Hepatic stellate cell (primary cell): ENCODE measurements at regions not wholly inside any gene's neighbourhood (a gene's known extent, or its start where the extent isn't known, plus 50 kb on each side); places are given as distances from the start of the nearest gene placed in this dataset.

Source experiments
- DNase-seq: peaks from one replicate; pipeline ENCODE4 v3.0.0; 2011; ENCODE audit warnings: low spot score

DNA sequence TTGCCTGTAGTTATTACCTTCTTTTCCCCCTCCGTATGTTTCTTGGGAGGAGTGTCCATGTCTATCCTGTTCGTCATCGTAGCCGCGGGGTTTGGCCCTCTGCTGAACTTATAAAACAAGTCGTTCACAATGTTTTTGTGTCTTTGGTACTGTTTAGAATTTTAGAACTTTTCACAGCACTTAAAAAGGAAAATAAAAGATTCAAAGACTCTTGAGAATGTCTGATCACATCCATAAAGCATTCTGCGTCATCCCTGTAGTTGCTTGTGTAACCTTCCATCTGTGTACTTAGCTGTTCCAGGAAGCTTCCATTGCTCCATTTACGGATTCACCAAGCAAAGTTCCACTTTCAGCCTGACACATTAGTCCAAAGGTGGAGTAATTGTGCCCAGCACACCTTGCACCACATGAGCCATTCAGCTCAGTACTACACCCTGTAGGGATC, 677.1 kb upstream of the NR2F2 start:
- no peak for DNase-seq

DNA sequence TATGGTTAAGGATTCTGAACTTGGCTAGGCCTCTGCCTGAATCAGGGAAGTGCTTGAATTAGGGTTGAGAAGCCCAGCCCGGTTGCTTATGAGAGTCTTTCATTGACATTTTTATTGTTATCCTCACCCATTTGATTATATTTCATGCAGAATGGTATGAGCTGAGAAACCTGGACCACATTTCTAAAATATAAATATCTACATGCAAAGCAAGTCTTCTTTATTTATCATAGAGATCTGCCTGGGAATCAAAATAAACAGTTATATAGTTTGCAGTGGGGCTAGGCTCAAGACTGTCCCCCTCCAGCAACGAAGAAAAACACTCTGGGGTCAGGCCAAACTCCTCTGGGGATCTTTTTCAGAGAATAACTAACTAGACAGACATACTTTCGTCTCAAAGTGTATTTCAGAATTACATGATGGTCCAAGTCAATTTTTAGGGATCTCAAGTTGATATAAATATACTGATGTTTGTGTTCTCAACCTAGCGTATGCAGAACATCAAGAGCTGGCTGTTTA, 675.4 kb upstream of the NR2F2 start:
- no peak for DNase-seq

DNA sequence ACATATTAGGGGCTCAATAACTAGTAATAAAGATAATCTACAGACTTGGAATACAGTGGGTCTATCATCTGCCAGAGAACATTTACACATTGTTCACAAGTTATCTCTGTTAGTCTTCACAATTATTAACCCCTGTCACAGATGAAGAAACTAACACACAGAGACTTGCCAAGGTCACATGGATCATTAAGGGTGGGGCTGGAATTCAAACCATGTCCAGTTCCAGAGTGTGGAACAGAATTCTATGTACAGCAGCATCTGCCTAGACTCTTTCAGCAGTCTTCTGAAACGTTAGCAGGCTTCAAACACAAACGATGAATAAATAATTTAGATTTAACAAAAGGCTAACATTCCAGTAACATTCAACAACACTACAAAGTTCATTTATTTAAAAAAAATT, 673.9 kb upstream of the NR2F2 start:
- no peak for DNase-seq

DNA sequence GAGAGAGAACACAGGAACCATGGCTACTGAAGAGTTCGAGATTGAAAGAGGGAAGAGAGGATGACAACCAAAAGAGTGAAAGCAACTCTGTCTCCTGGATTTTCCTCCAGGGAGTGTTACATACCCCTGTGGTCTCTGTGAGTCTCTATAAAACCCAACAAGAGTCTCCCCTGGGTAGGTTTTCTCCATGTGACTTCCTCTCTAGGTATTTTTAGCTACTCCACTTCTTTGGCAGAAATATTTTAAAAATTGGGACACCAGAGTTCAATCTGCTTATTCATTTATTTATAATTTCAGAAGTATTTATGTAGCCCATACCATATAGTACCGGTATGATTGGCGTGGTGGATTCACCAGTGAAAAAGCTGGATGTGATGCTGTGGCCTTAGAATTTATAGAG, 671.7 kb upstream of the NR2F2 start:
- peak; percentile 12 for DNase-seq

DNA sequence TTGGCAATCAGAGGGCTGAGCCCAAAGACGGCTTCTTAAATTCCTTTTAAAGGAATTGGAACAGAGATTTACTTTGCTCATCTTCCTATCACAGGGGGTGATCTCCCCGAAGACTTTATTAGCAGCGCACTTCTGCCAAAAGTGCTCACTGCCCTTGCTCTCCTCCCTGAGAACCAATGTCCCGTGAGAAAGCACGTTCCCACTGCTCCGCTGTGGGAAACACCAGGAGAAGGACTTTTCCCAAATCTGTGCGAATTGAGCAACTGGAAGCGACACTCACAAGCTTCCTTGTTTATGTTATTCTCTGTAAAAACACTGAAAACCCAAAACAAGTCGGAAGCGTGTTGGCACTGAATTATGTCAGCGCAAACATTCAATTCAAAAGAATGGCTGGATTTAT, 670.8 kb upstream of the NR2F2 start:
- no peak for DNase-seq

DNA sequence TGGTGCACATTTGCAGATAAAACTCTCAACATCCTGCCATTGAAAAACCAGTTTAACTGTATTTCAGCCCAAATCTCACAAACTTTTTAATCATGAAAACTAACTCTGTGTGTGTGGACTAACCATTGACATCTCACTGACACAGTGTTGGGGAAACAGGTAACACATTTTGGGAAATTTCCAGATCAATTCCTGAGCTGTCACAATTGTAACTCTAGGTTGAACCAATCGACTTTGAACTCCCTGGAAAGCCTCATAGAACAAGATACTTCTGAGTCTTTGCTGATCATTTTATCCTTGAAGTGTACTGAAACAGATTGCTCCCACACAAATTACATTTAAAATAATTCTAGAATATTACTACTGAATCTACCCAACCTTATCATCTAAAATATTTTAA, 667.9 kb upstream of the NR2F2 start:
- DNase-seq: no peak

DNA sequence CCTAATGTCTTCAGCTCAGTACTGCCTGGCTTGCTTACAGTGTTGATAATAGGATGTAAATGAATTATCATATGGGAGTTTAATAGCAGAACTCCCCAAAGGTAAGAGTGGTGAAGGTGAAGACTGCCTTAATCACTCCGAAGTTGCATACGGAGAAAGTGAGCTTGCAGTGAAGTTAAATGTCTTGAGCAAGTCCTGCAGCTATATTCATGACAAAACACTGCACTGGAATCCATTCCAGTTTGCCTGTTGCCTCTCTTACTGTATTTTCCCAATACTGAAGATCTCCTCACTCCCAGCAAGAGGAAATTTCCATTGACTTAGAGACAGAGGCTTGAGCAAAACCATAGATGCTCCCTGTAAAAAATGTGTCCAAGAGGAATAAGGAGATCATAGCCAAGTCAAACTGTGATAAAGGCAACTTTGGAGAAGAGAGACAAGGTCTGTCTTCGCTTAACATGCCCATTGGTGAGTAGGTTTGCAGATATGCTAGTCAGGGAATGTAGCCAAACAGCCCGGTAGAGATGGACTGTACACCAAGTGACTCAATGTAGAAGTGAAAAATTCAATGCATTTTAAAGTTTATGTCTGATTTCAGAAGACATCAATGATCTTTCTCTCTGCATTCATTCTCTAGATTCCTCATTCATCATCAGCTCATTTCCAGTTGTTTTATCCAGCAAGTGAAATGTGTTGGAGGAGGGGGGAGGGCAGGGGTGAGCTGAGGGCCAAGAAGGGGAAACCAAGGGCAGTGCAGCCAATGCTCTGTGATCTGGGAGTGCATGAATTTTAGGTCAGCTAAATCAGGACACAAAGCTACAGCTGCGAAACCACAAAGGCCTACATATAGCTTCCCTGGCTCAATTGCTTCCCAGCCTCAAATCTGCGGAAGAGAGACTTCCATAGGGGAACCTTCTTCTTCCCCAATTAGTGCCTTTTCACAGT, 667.1 kb upstream of the NR2F2 start:
- peak; percentile 31 for DNase-seq

DNA sequence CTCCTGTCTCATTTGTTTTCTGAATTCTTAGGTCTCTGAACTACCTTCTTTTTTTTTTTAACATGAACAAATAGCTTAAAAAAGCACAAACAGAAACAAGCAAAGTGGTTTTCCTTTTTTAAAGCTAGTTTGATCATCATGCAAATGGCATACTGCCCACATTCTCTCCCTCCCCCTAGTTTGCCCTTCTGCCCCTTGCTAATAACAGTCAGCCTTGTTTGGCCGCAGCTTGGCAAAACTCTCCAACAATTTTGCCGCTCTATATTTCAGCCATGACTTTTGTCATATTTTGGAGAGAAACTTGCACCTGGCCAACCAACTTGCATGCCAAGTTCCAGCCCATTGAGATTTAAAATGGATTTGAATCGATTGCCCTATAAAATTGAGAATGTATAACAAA, 666.0 kb upstream of the NR2F2 start:
- no peak for DNase-seq

DNA sequence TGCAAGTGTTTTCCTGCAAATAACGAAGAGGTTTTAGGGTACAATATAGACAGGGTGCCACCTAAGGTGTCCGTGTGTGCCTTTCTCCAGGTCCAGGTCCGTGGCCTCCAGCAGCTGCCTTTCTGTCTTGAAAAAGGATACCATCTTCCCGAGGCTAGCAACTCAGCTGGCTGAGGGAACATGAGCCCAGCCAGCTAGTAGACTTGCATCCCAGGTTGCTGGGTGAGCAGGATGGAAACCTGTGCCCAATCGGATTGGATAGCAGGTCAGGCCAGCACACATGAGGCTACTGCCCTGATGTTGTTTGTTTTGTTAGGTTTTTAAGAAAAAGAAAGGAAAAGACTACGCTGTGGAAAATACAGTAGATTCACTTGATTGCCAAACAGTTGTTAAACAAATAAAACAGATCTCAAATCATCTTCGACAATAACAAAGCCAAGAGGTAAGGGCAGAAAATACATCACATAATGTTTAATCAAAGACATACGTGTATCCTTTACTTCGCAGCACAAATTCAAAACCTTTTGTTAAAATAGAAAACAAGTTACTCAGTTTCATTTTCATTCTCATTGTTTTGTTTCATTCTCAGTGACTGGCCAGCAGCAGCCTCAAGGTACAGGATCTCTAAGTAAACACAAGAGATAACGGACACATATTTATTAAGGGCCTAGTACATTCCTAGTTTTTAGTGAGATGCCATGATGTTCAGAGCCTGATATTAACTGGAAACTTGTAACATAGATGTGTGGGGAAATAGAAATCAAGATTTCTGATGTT, 661.2 kb upstream of the NR2F2 start:
- DNase-seq: peak; percentile 14

DNA sequence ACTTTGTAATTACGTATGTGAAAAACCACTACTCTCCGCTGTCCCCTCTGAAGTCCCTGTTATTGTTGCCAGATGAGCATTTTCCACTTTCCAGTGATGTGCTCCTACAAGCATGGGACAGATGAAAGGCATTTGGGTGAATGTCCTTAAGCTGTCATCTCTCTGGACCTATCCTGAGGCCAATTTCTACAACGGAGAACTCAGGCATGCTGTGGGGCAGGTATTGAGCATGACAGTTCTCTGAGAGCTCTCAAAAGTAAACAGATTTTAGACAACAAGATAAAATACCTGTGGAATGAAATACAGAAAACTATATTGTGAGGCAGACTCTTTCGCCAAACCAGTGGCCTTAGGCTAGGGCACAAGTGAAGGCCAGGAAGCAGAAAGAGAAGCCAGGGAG, 656.5 kb upstream of the NR2F2 start:
- no peak for DNase-seq

DNA sequence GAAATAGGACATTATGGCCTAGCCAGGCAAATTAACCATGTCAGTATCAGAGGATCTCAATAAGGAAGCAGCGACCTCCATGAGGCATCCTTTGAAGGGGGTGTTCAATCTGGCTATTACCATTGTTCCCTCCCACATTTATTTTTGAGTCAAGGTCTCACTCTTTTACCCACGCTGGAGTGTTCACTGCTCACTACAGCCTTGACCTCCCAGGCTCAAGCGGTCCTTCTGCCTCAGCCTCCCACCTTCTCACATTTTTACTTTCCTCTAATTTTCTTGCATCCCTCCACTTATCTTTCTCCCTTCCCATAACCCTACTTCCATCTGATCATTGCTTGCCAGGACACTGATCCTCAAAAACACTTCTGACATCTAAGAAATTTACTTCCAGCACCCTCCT, 654.0 kb upstream of the NR2F2 start:
- no peak for DNase-seq

DNA sequence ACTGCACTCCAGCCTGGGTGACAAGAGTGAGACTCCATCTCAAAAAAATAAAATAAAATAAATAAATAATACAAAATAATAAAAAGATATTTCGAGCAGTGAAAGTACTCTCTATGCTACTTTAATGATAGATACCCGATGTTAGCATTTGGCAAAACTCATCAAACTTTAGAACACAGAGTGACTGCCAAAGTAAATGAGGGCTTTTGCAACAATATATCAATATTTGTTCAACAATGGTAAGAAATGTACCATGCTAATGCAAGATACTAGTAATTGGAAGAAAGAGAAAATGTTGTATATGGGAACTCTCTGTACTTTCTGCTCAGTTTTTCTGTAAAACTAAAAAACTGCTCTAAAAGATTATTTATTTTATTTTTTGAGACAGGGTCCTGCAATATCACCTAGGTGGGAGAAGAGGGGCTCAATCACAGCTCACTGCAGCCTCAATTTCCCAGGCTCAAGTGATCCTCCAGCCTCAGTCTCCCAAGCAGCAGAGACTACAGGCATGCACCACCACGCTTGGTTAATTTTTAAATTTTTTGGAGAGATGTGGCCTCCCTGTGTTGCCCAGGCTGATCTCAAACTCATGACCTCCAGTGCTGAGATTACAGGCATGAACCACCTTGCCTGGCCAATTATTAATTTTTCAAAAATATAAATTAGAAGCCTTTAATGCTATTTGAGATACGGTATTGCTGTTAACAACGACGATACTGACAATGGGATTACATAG, 650.5 kb upstream of the NR2F2 start:
- DNase-seq: no peak

DNA sequence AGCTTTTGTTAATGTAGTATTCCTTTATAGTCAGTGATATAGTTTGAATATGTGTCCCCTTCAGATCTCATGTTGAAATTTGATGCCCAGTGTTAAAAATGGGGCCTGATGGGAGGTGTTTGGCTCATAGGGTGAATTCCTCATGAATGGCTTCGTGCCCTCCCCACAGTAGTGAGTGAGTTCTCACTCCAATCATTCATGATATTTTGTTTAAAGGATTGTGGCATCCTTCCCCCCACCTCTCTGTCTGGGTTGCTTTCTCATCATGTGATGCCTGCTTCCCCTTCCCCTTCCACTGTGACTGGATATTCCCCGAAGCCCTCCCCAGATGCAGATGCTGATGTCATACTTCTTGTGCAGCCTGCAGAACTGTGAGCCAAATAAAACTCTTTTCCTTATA, 649.8 kb upstream of the NR2F2 start:
- DNase-seq: no peak

DNA sequence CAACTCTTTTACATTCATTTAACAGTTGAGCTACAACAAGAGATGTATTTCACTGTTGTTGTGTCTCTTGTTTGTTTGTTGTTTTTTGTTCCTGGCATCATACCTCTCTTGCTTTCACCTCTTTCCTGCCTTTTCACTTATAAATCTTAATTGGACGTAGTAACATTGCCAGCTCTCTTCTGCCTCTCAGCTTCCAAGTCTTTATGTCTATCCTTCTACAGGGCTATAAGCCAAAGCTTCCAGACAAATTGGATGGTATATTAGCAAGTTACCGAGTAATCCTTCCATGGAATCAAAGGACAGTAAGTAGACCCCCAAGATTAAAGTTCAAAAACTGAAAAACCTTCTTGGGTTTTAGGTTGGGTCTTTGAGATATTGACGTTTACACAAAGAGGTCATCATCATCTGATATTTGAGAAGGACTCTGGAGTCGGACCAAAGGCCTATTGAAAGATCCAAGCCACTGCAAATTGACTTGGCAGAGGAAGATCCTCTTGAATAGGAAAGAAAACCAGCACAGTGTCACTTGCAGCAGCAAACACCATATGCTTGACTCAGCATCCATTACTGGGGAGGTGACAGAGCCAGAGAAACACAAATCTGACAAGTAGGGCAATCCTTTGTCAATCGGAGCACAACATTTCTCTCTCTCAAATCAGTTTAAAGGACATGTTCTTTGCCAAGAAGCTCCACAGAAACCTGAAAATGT, 648.5 kb upstream of the NR2F2 start:
- no peak for DNase-seq

DNA sequence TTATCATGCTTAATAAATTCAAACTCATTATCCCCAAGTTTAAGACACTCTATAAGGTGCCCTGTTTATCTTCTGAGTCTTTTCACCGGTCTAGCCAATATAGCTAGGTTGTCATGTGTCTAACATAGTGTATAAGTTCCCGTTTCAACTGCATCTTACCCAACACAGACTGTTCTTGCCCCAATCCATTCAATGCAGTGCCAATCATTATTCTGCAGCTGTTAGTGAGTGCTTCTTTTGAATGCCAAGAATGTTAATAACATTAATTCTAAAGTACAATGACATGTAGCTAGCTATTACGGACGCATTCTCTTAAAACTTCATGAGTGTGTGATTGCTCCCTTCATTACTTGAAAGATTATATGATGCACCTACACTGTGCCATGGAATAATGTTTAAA, 646.4 kb upstream of the NR2F2 start:
- no peak for DNase-seq

DNA sequence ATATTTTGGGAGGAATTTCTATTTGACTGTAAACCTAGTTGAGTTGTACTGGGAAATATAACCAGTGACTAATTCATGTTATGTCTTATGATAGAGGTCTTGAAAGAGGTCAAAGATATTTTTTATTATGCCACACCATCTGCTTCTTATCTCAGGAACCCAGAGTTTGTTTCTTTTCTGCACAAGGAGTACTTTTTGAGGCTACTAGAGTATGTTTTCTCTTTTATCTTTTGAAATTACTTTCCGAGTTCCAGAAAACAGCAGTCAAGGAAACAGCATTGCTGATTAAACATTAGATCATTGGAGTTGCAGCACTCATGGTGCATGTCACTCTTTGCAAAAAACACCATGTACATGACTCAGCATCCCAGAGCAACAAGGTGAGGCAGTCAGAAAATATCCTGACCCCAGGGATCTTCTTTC, 645.8 kb upstream of the NR2F2 start:
- DNase-seq: peak; percentile 36

DNA sequence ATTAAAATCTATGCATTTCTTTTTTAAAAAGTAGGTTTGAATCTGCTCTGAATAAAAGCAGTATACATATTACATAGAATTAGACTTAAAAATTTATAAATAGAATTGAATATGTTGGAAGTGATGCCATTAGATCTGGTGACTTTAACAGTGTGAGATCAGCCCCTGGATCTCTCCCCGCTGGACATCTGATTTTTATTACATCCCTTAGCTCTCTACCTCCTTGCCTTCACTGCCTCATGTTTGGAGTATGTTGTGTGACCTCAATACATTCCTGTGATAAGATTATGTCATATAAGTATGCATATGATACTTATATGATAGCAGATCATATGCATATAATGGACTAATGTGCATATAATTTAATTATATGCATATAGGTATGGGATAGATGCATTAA, 643.4 kb upstream of the NR2F2 start:
- no peak for DNase-seq

DNA sequence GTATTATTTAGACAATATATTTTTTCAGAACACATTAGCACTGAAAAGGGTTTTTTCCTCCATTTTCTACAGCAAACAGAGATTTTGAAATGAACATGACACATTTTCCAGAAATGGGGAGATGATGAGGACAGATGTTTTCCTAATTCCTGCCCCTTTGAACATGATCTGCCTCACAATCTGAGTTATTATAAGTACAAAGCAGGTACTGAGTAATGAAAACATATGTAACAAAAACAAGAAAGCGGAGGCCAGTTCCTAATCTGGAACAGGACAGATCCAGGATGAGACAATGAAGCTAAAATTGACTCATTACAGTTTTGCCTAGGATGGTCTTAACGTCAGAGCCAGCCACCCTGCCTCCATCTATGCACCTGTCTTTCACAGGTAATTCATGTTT, 642.8 kb upstream of the NR2F2 start:
- no peak for DNase-seq

DNA sequence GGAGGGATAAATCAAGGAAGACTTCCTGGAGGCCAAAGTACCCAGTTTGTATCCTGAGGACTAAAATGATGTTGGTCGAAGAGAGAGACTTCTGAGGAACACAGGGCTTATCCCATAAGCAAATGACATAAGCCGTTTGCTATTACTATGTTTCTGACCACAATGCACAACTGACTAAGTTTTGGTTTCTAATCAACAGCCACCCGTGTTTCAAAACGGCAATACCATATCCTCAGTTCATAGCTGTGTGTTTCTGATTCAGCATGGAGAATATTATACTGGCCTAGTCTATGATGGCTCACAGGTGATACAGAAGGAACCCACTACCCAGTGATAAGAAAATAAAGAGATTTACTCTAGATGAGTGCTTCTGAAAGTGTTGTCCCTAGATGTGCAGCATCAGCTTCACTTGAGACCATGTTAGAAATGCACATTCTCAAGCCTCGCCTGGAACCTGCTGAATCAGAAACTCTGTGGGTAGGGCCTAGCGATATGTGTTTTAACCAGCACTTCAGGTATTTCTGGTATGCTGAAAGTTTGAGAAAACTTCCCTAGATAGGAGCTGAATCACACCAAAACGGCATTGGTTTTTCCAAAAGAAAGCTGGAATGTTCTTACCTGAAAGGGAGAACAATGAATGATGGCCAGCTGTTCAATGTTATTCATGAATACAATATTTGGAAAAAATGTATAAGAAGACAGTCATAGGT, 639.7 kb upstream of the NR2F2 start:
- DNase-seq: no peak

DNA sequence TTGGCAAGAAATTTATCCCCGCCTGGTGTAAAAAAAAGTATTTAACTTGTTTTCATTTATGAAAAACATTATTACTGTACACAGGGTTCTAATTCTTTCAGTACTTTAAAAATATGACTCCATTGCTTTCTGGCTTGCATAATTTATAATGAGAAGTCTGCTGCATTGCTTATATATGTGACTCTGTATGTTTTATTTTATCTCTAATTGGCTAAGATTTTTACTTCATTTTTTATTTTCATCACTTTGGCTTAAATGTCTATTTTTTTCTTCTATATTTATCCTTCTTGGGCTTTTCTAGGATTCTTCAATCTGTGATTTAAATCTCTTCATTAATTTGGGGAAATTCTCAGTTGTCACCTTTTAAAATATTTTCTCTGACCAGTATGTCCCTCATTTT, 636.6 kb upstream of the NR2F2 start:
- no peak for DNase-seq

DNA sequence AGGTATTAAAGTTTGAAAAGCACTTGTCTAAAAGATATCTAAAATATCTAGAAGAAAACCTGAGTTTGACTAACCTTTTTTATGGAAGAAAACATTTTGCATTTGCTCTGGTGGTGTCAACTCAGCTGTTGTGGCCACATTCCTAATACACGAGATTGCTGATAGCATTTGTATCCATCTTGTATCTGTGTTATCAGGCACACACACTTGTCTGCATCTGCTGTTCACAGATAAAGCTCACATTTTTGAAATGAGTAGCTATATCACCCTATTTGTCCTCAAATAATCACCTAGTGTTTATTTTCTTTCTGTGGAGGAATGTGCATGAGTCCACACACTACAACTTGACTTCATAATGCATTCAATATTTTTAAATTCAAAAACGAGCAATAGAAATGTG, 632.3 kb upstream of the NR2F2 start:
- DNase-seq: no peak
